Endothelial cell of umbilical vein (primary cell): ENCODE measurements at regions not wholly inside any gene's neighbourhood (a gene's known extent, or its start where the extent isn't known, plus 50 kb on each side); places are given as distances from the start of the nearest gene placed in this dataset.

Source experiments
- BruUV-seq: library from RNA; stranded (reverse); fragments of 400-500 nt; replicated peaks from 2 replicates; lab custom pipeline; 2021; lab: Mats Ljungman, UMichigan
- CTCF ChIA-PET: fragments of 300-600, 350-600 bp; sonication (Branson Sonifier 250); formaldehyde crosslinking; loops from one replicate; lab custom pipeline; 2021; ENCODE audit warnings: antibody characterized with exemption, inconsistent platforms; lab: Charles Lee
- POLR2A ChIA-PET: fragments of 300-600, 350-600 bp; sonication (Branson Sonifier 250); formaldehyde crosslinking; loops from one replicate; lab custom pipeline; 2021; ENCODE audit warnings: antibody characterized with exemption, inconsistent platforms; lab: Charles Lee
- DNase-seq: peaks from one replicate; pipeline ENCODE4 v3.0.0-alpha.2; 2011; ENCODE audit warnings: low read depth, low spot score
- FAIRE-seq: peaks from 2 replicates; lab custom pipeline; 2011; peaks lifted over from hg19 to GRCh38; lab: Jason Lieb, UNC
- H2AFZ ChIP-seq: 2 replicates; pipeline ENCODE4 v1.6.0; 2012; ENCODE audit warnings: low read depth, low read length, control low read depth, inconsistent platforms
- H3K27ac ChIP-seq: 2 replicates; pipeline ENCODE4 v1.5.1; 2011; ENCODE audit warnings: low read depth, mild to moderate bottlenecking, control low read depth, low read length, moderate library complexity; ENCODE audit not compliant: insufficient read depth
- H3K27me3 ChIP-seq, 2 experiments: 2 replicates each; pipeline versions ENCODE4 v1.6.0 to v1.6.1; 2011; ENCODE audit warnings: low read length in 2 of 2, mixed read lengths in 1 of 2; ENCODE audit not compliant: control insufficient read depth in 2 of 2, insufficient read depth in 2 of 2
- H3K36me3 ChIP-seq, 2 experiments: 2 replicates in 1 of 2; 3 replicates in 1 of 2; pipeline ENCODE4 v1.5.1; 2011; ENCODE audit warnings: low read length in 2 of 2, mild to moderate bottlenecking in 1 of 2, moderate library complexity in 1 of 2; ENCODE audit not compliant: control insufficient read depth in 2 of 2, insufficient read depth in 2 of 2; ENCODE audit errors: extremely low read depth in 1 of 2
- H3K4me1 ChIP-seq: 3 replicates; pipeline ENCODE4 v1.5.1; 2011; ENCODE audit warnings: mild to moderate bottlenecking, low read length; ENCODE audit not compliant: control insufficient read depth, insufficient read depth; ENCODE audit errors: extremely low read depth
- H3K4me2 ChIP-seq: 2 replicates; pipeline ENCODE4 v1.6.1; 2011; ENCODE audit warnings: low read length, control low read depth, mixed read lengths; ENCODE audit not compliant: insufficient read depth
- H3K4me3 ChIP-seq, 3 experiments: fragments of 200-600 bp in 1 of 3; sonication (generic), shearing (Covaris generic) in 1 of 3; replicated peaks in 1 of 3; 2 replicates each; pipeline ENCODE4 v1.5.1; 2011 to 2016; ENCODE audit warnings: control low read depth in 3 of 3, low read length in 3 of 3, mild to moderate bottlenecking in 2 of 3, inconsistent platforms in 1 of 3, low read depth in 1 of 3, moderate library complexity in 1 of 3; ENCODE audit not compliant: insufficient read depth in 1 of 3
- H3K79me2 ChIP-seq: 2 replicates; pipeline ENCODE4 v1.6.0; 2012; ENCODE audit warnings: low read length, inconsistent platforms; ENCODE audit not compliant: control insufficient read depth, insufficient read depth
- H3K9ac ChIP-seq: replicated peaks from 2 replicates; pipeline ENCODE3; 2011; ENCODE audit warnings: low read length, control low read depth; ENCODE audit not compliant: insufficient read depth; ENCODE audit errors: extremely low read depth
- H3K9me1 ChIP-seq: replicated peaks from 3 replicates; pipeline ENCODE4 v1.6.0; 2011; ENCODE audit warnings: mild to moderate bottlenecking, low read length; ENCODE audit not compliant: control insufficient read depth, insufficient read depth; ENCODE audit errors: extremely low read depth
- H3K9me3 ChIP-seq: replicated peaks from 2 replicates; pipeline ENCODE4 v1.5.1; 2012; ENCODE audit warnings: low read length, inconsistent platforms; ENCODE audit not compliant: control insufficient read depth, insufficient read depth
- H4K20me1 ChIP-seq: replicated peaks from 2 replicates; pipeline ENCODE3; 2011; ENCODE audit warnings: mild to moderate bottlenecking, low read length; ENCODE audit not compliant: control insufficient read depth, insufficient read depth; ENCODE audit errors: extremely low read depth
- CTCF ChIP-seq, 2 donors: IDR thresholded peaks; 1 replicate in 1 of 2; 2 replicates in 1 of 2; pipeline ENCODE4 v1.5.1; 2011; ENCODE audit warnings: low read length in 2 of 2, mild to moderate bottlenecking in 2 of 2, moderate library complexity in 2 of 2, control low read depth in 1 of 2, inconsistent platforms in 1 of 2, low read depth in 1 of 2; ENCODE audit not compliant: insufficient read depth in 1 of 2; ENCODE audit errors: extremely low read depth in 1 of 2
- EZH2 ChIP-seq: IDR thresholded peaks from 2 replicates; pipeline ENCODE4 v1.6.1; 2012; ENCODE audit warnings: borderline replicate concordance, low read depth, mild to moderate bottlenecking, moderate library complexity, low read length, inconsistent platforms; ENCODE audit not compliant: severe bottlenecking
- FOS ChIP-seq: IDR thresholded peaks from 2 replicates; pipeline ENCODE4 v1.6.1; 2011; ENCODE audit warnings: mild to moderate bottlenecking, low read length, moderate library complexity, borderline replicate concordance; ENCODE audit not compliant: insufficient read depth
- GATA2 ChIP-seq: IDR thresholded peaks from 2 replicates; pipeline ENCODE4 v1.7.0; 2011; ENCODE audit warnings: low read depth, mild to moderate bottlenecking, moderate library complexity, mixed read lengths, low read length; ENCODE audit not compliant: insufficient read length, insufficient read depth
- JUN ChIP-seq: IDR thresholded peaks from 2 replicates; pipeline ENCODE4 v1.6.1; 2011; ENCODE audit warnings: borderline replicate concordance, low read depth; ENCODE audit not compliant: insufficient read length, insufficient read depth
- MYC ChIP-seq: IDR thresholded peaks from one replicate; pipeline ENCODE4 v1.6.1; 2011; ENCODE audit warnings: mild to moderate bottlenecking, low read depth, low read length
- POLR2A ChIP-seq: IDR thresholded peaks from 2 replicates; pipeline ENCODE4 v1.6.1; 2012; ENCODE audit warnings: low read depth, mild to moderate bottlenecking, control low read depth, low read length
- POLR2AphosphoS5 ChIP-seq: IDR thresholded peaks from 2 replicates; pipeline ENCODE4 v1.6.1; 2012; ENCODE audit warnings: low read depth, mild to moderate bottlenecking, control low read depth, low read length, moderate library complexity; ENCODE audit not compliant: insufficient read depth
- dilution Hi-C: fragments of 300-500 bp; cut with MboI; formaldehyde crosslinking; loops from one replicate; pipeline ENCODE4 v1.15.0; 2019; ENCODE audit warnings: low sequenced_read_pairs; ENCODE audit not compliant: extremely low pct_ligation_motif_present
- intact Hi-C: fragments of 100-400 bp; cut with micrococcal nuclease; formaldehyde crosslinking; loops from one replicate; pipeline ENCODE4 v1.10.0; 2022
- TF ChIP-seq, protein P1 (sequence below): IDR thresholded peaks from 2 replicates; pipeline ENCODE4 v1.6.1; 2011; ENCODE audit not compliant: insufficient read depth, insufficient read length

DNA sequence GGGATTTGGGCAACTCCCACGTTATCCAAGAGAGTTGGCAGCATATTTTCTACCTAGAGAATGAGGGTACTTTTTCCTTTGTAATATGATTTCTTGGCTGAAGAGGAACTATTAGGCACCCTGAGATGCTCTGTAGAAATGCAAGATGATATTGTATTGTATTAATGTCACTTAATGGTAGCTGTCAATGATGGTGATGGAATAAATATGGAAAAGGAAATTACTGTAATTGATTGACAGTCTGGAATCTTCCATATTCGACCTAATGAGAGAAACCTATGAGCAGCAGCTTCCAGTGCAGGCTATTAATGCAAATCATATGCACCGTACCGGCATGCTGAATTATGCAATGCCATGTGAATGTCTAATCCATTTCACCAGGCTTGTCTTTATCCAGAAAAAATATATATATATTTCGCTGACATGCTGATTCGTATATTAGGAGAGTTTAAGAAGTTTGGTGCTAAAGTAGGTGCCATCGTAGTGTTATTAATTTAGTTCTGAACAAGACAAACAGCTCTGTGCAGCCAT, 494.2 kb upstream of the JARID2 start:
- H3K79me2 ChIP-seq, result no peaks in the 10 kb centered on the region
- intact Hi-C loops (no loop called here), dilution Hi-C loops (no loop called here)
- ChIA-PET CTCF (no interaction called here), POLR2A (no interaction called here)
- no peaks in the 10 kb centered on the region for H3K4me1 ChIP-seq
- H2AFZ ChIP-seq, result no peak overlapping the region
- no peaks in the 10 kb centered on the region for H3K36me3 ChIP-seq
- no peak for TF ChIP-seq CTCF (IDR thresholded peaks at IDR 0.05; ENCODE audit: extremely low read depth in 1 of 2, insufficient read depth in 1 of 2, low read depth in 1 of 2, low read length in 2 of 2)
- no peak for TF ChIP-seq POLR2A
- TF ChIP-seq MYC, result no peak
- TF ChIP-seq GATA2, result no peak
- TF ChIP-seq EZH2, result no peak
- no peak overlapping the region for H3K27ac ChIP-seq
- H3K9me1 ChIP-seq, result no peaks in the 10 kb centered on the region
- no peak overlapping the region for H3K4me2 ChIP-seq
- FAIRE-seq, result no peak
- H3K9ac ChIP-seq, result no peak overlapping the region
- no peak for DNase-seq
- no peaks in the 10 kb centered on the region for H4K20me1 ChIP-seq
- no peaks in the 10 kb centered on the region for H3K27me3 ChIP-seq
- peaks cover 4% of the 10 kb centered on the region for H3K9me3 ChIP-seq
- BruUV-seq, result no TSS peak
- H3K4me3 ChIP-seq, result no peak overlapping the region

DNA sequence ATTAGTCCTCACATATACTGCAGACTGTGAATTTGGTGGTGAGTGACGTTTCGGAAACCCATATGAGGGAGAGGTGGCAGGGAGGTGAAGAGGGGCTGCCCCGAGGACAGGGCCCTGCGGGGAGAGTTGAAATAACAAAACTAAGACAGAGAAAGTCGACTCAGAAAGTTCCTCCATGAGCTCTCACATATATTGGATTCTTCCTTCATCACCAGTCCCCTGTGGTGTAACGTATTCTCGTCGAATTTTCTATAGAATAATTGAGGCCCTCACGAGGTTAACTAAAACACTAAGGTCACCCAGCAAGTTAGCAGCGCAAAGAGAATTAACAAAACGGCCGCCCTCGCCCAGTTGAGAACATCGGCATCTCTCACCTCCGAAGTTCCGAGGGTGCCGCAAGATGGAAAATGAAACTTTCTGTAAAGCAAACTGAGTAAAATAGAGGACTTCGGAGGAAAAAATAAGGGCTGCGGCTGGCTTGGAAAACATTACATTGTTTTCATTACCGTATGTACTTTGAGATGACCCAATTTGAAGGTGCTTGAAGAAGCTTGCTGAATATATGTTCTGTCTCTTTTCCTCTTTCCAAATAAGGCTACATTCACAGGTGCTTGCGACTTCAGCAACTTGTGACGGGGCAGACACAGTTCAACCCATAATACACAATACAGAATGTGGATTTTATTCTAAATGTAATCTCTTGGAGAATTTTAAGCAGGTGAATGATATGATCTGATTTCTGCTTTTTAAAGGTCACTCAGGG, 490.9 kb upstream of the JARID2 start:
- no peak overlapping the region for H3K4me3 ChIP-seq
- H3K36me3 ChIP-seq, result no peaks in the 10 kb centered on the region
- no peak overlapping the region for H3K9ac ChIP-seq
- H3K4me1 ChIP-seq, result no peaks in the 10 kb centered on the region
- no peak overlapping the region for H3K27ac ChIP-seq
- dilution Hi-C loops, result no loop called here
- CTCF ChIA-PET, result no interaction called here
- no peaks in the 10 kb centered on the region for H3K9me1 ChIP-seq
- peaks cover 6% of the 10 kb centered on the region for H3K9me3 ChIP-seq
- TF ChIP-seq JUN (no peak), CTCF (IDR thresholded peaks at IDR 0.05; ENCODE audit: extremely low read depth in 1 of 2, insufficient read depth in 1 of 2, low read depth in 1 of 2, low read length in 2 of 2) (no peak), EZH2 (no peak), FOS (no peak), GATA2 (no peak), POLR2AphosphoS5 (no peak), POLR2A (no peak)
- TF ChIP-seq, protein P1, sequence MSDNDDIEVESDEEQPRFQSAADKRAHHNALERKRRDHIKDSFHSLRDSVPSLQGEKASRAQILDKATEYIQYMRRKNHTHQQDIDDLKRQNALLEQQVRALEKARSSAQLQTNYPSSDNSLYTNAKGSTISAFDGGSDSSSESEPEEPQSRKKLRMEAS, result no peak
- no TSS peak for BruUV-seq
- no peak overlapping the region for H2AFZ ChIP-seq
- POLR2A ChIA-PET, result no interaction called here
- intact Hi-C loops, result no loop called here
- no peaks in the 10 kb centered on the region for H4K20me1 ChIP-seq
- FAIRE-seq (no peak), DNase-seq (no peak)
- no peak overlapping the region for H3K4me2 ChIP-seq
- no peaks in the 10 kb centered on the region for H3K27me3 ChIP-seq
- no peaks in the 10 kb centered on the region for H3K79me2 ChIP-seq
